Dedifferentiated amniotic fluid mesenchymal stem cell (primary cell): ENCODE measurements at regions not wholly inside any gene's neighbourhood (a gene's known extent, or its start where the extent isn't known, plus 50 kb on each side); places are given as distances from the start of the nearest gene placed in this dataset.
A peak's percentile ranks its signal among the peaks of the same experiment; 100 is the strongest.
"Not testable (repeated sequence)": the region's sequence is repeated elsewhere in the genome, so short reads cannot be mapped to it uniquely, and the experiment has no call there.

Experiments used
- DNase-seq: peaks from one replicate; pipeline ENCODE4 v3.0.0-alpha.2; 2016; ENCODE audit errors: extremely low spot score

- DNase-seq = not testable (repeated sequence)
Observed at GRCh38 chr21:27893619-27894018, 926.7 kb upstream of the ADAMTS5 start.

- DNase-seq = not testable (repeated sequence)
Observed at GRCh38 chr21:27891495-27891894, 924.6 kb upstream of the ADAMTS5 start.

- not testable (repeated sequence) for DNase-seq
Observed at GRCh38 chr21:27887808-27888455, 921.0 kb upstream of the ADAMTS5 start.

DNA sequence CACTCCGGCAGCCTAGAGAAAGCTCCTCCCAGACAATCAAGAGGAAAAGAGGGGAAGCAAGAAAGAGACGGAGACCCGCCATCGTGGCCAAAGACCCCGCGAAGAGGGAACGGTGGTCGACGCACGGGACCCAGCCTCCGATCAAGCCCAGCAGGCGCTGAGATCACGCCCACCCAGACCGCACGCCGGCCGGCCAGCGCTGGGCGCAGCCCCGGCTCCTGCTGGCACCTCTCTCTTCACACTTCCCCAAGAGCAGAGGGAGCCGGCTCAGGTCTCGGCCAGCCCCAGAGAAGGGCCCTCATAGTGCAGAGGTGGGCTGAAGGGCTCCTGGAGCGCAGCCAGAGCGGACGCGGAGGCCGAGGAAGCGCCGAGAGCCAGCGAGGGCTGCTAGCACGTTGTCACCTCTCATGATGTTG lies 918.4 kb upstream of the ADAMTS5 start:
- no peak for DNase-seq

DNA sequence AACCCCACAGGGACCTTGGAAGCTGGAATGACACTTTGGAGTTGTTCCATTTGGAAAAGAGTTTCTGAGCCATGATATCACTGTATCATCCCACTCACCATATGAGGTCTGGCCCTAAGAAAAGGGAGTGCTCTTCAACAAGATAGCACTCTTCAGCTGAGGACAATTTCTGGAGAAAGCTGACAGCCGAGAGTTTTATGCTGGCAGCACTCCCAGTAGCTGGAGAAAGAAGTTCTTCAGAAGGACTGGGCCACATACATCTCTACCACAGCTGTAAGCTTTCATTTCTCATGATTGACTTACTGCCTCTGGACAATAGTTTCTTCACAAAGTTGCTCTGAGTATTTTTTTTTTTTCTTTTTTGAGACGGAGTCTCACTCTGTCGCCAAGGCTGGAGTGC lies 914.4 kb upstream of the ADAMTS5 start:
- not testable (repeated sequence) for DNase-seq

- DNase-seq = not testable (repeated sequence)
Observed at GRCh38 chr21:27872411-27872810, 905.5 kb upstream of the ADAMTS5 start.

DNA sequence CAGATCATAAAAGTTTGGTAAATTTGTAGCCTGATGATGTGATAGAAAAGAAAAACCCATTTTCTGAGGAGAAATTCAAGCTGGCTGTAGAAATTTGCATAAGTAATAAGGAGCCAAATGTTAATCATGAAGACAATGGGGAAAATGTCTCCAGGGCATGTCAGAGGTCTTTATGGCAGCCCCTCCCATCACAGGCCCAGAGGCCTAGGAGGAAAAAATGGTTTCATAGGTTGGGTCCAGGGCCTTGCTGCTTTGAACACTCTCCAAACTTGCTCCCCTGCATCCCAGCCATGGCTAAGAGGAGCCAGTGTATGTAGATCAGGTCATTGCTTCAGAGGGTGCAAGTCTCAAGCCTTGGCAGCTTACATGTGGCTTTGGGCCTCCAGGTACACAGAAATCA lies 903.9 kb upstream of the ADAMTS5 start:
- not testable (repeated sequence) for DNase-seq

- peak; percentile 55 for DNase-seq
Observed at GRCh38 chr21:27860314-27860955, 893.5 kb upstream of the ADAMTS5 start.

- not testable (repeated sequence) for DNase-seq
Observed at GRCh38 chr21:27858053-27858825, 891.4 kb upstream of the ADAMTS5 start.

DNA sequence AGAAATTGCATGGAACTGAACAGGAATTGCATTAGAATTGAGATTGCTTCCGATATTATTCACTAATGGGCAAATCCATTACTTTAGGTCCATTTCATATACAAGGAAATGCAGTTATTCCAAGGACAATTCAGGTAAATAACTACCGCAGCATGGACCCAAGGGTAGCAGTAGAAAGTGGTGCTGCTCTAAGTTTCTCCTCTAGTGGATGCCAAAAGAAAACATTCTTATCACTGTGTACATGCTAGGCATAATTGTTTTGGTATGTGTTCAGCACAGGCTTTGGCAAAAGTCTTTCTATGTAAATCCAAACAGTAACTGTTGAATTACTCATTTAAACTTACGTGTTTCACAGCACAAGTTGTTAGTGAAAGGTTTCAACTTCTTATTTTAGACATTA lies 890.1 kb upstream of the ADAMTS5 start:
- not testable (repeated sequence) for DNase-seq

DNA sequence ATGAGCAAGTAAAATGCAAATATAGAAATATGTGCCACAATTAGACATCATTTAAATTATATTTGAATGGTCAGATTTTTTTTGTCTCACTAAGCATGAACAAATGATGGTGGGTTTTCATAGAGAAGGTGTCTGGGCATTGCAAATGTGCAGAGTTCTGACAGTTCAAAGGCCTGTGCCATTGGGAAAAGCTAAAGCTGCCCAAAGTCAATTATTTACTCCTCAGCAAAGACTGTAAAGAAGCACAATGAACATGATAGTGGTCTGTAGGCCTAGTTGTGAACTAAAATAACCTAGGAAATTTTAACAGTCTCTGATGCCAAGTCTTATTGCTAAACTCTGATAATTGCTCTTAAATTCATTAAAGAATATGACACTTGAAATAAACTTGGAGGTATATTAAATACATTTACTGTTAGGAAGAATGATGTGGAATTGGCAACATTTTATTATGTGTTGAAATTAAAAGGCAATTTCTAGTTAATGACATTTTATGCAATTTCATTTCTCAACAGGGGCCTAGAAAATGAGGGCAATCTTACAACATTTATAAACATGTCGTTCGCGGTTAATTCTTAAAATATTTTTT lies 874.3 kb upstream of the ADAMTS5 start:
- DNase-seq = no peak

- DNase-seq = no peak
Observed at GRCh38 chr21:27840262-27840661, 873.4 kb upstream of the ADAMTS5 start.

DNA sequence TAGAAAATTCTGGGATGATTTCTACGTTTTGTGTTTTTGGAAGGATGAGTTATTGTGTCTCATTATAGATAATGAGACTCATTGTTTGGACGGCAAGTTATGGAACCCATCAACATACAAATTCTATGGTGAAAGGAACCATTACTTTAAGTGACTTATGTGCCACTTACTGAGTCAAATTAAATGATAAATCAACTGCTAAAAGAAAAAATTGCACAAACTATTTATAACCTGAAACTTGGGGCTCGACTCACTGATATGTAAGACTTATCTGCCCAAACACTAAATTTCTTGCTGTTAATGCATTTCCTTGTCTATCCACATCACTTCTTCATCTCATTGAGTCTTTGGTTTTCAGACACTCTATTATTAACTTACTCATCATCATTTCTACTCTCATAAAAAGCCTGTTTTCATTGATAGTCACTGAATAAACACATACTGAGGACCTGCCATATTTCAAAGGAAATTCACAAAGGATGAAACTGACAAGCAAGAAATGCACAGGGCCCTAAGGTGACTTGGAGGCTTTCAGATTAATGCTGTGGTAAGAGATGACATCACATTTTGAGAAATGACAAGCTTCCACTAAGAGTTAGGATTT lies 872.7 kb upstream of the ADAMTS5 start:
- no peak for DNase-seq

DNA sequence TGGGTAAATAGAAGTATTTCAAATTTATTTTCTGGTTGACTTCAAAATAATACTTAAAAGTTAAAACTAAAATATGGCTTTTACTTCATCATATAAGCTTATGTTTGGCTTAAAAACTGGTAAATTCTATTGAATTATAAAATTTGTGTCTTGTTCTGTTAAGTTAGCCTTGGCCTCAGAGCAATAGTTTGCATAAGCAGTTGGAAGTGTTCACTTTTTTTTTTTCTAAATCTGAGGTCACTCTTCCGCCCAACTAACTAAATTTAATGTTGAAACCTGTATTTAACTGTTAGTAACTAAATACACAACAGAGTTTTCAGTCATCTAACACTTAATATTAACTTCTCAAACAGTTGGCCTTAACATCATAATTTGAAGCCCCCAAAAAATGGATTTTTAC lies 871.7 kb upstream of the ADAMTS5 start:
- DNase-seq = no peak

- no peak for DNase-seq
Observed at GRCh38 chr21:27837936-27838335, 871.0 kb upstream of the ADAMTS5 start.

- DNase-seq = no peak
Observed at GRCh38 chr21:27833298-27833697, 866.4 kb upstream of the ADAMTS5 start.

GRCh38 chr21:27831816-27832569 lies 865.1 kb upstream of the ADAMTS5 start:
- peak; percentile 61 for DNase-seq

GRCh38 chr21:27831177-27831576 lies 864.3 kb upstream of the ADAMTS5 start:
- no peak for DNase-seq

GRCh38 chr21:27827972-27828371 lies 861.1 kb upstream of the ADAMTS5 start:
- DNase-seq = no peak

- DNase-seq = no peak
Observed at GRCh38 chr21:27825035-27825434, 858.1 kb upstream of the ADAMTS5 start.

- no peak for DNase-seq
Observed at GRCh38 chr21:27823652-27824201, 856.8 kb upstream of the ADAMTS5 start.
